GM12872 (cell line): ENCODE measurements at regions not wholly inside any gene's neighbourhood (a gene's known extent, or its start where the extent isn't known, plus 50 kb on each side); places are given as distances from the start of the nearest gene placed in this dataset.

Source experiments
- TF ChIP-seq, protein P1 (sequence below): IDR thresholded peaks from 3 replicates; pipeline ENCODE4 v1.5.1; 2011; ENCODE audit warnings: low read depth, mild to moderate bottlenecking, low read length, moderate library complexity; ENCODE audit not compliant: insufficient read depth

GRCh38 chr5:34586117-34586885, 69.8 kb upstream of the RAI14 start:
- TF ChIP-seq, protein P1, sequence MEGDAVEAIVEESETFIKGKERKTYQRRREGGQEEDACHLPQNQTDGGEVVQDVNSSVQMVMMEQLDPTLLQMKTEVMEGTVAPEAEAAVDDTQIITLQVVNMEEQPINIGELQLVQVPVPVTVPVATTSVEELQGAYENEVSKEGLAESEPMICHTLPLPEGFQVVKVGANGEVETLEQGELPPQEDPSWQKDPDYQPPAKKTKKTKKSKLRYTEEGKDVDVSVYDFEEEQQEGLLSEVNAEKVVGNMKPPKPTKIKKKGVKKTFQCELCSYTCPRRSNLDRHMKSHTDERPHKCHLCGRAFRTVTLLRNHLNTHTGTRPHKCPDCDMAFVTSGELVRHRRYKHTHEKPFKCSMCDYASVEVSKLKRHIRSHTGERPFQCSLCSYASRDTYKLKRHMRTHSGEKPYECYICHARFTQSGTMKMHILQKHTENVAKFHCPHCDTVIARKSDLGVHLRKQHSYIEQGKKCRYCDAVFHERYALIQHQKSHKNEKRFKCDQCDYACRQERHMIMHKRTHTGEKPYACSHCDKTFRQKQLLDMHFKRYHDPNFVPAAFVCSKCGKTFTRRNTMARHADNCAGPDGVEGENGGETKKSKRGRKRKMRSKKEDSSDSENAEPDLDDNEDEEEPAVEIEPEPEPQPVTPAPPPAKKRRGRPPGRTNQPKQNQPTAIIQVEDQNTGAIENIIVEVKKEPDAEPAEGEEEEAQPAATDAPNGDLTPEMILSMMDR = no peak

GRCh38 chr5:34587355-34588241, 68.5 kb upstream of the RAI14 start:
- TF ChIP-seq, protein P1 = no peak

- TF ChIP-seq, protein P1 = no peak
Measured at GRCh38 chr5:34589832-34590231, 66.3 kb upstream of the RAI14 start.

- TF ChIP-seq, protein P1 = no peak
Measured at GRCh38 chr5:34591723-34592122, 64.4 kb upstream of the RAI14 start.

DNA sequence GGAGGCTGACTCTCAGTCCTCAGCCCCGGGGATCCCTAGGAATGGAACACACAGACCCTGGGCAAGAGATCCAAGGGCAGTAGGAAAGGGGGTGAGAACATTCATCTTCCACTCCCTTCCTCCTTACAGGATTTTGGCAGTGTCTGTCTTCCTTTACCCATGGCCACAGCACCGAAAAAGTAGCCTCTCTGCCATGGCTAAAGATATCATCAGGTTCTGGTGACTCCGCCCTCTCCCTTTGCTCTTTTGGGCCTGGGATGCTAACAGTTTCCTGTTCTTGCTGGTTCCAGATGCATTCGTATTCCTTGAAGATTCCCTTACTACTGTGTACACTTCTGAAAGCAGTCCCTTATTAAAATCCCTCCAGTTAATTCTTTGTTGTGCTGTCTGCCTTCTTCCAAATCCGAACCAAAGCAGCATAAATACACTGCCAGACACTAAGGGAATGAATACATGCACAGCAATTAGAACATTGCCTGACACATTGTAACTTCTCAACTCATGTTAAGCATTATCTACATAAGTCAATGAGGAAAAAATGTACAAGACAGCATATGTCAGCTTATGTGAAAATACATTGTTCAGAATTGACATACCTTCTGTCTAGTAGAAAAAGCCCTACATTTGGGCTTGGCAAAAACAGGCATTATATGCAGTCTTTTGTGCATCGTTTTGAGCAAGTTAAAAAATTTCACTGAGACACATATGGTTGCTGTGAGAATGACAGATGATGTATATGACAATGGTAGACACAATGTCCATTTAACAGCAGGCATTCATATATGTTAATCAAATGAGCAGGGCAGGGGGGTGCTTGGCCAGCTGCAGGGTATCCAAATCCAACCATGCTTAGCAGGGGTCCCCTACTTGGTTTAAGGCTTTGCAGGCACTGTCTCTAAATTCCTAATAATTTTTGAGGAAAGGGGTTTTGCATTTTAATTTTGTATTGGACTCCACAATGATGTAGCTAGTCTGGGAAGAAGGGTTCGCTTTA, 58.8 kb upstream of the RAI14 start:
- TF ChIP-seq, protein P1 = no peak

- TF ChIP-seq, protein P1 = no peak
Measured at GRCh38 chr5:34598177-34598794, 57.8 kb upstream of the RAI14 start.
